Sigmoid colon (tissue), 4 donors: ENCODE measurements at regions not wholly inside any gene's neighbourhood (a gene's known extent, or its start where the extent isn't known, plus 50 kb on each side); places are given as distances from the start of the nearest gene placed in this dataset.
"Not testable (repeated sequence)": the region's sequence is repeated elsewhere in the genome, so short reads cannot be mapped to it uniquely, and the experiment has no call there.

Source experiments
- EP300 ChIP-seq, 4 donors: sonication (generic); formaldehyde crosslinking; IDR thresholded peaks; one replicate each; pipeline ENCODE4 v1.6.1; 2017; ENCODE audit warnings: antibody characterized with exemption in 4 of 4
- POLR2A ChIP-seq, 2 donors: fragments of 450-650 bp; IDR thresholded peaks; one replicate each; pipeline ENCODE4 v1.6.1; 2016; ENCODE audit warnings: antibody characterized with exemption in 2 of 2, mild to moderate bottlenecking in 2 of 2, moderate library complexity in 2 of 2
- TF ChIP-seq, protein P1 (sequence below), 4 experiments: fragments of 450-650 bp in 3 of 4; fragments of 200-600 bp in 1 of 4; IDR thresholded peaks; one replicate each; pipeline ENCODE4 v1.5.1; 2016 to 2019; ENCODE audit warnings: antibody characterized with exemption in 4 of 4, mild to moderate bottlenecking in 3 of 4, moderate library complexity in 2 of 4

DNA sequence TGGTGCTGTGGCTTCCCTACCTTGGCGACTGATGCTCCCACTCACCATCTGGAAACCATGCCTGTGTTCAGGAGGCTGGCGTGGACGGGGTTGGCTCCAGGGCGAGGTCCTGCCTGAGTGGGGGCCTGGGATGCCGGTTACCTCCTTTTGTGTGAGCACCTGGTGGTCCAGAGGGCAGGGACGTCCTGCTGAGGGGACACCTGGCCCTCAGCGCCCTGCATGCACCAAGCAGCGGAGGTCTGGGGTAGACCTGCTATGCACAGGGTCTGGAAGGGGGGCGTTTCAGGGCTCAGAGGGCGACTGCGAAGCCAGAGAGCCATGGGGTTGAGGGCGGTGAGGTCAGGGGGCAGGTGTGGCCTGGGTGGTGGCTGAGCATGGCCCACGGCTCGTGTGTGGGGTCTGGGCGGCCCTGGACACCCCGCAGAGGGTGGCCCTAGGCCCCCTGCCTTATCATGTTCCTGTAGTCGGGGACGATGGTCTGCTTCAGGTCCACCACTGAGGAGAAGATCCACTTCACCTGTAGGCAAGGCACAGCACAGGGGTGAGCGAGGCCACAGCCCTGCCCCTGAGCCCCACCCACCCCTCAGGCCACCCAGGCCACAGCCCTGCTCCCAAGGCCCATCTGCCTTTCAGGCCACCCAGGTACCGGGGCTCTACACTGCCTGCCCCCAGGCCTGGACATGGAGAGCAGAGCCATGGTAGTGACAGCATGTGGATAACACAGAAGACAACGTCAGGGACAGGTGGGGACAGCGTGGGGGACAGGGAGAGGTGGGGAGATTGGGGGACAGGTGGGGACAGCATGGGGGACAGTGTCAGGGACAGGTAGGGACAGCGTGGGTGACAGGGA lies 95.3 kb downstream of the TMEM121 start:
- TF ChIP-seq, protein P1, sequence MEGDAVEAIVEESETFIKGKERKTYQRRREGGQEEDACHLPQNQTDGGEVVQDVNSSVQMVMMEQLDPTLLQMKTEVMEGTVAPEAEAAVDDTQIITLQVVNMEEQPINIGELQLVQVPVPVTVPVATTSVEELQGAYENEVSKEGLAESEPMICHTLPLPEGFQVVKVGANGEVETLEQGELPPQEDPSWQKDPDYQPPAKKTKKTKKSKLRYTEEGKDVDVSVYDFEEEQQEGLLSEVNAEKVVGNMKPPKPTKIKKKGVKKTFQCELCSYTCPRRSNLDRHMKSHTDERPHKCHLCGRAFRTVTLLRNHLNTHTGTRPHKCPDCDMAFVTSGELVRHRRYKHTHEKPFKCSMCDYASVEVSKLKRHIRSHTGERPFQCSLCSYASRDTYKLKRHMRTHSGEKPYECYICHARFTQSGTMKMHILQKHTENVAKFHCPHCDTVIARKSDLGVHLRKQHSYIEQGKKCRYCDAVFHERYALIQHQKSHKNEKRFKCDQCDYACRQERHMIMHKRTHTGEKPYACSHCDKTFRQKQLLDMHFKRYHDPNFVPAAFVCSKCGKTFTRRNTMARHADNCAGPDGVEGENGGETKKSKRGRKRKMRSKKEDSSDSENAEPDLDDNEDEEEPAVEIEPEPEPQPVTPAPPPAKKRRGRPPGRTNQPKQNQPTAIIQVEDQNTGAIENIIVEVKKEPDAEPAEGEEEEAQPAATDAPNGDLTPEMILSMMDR (IDR thresholded peaks at IDR 0.05): not testable (repeated sequence)
- TF ChIP-seq POLR2A, EP300 (IDR thresholded peaks at IDR 0.05): not testable (repeated sequence)
